ENCODE measurements at regions not wholly inside any gene's neighbourhood (a gene's known extent, or its start where the extent isn't known, plus 50 kb on each side); places are given as distances from the start of the nearest gene placed in this dataset.

- Histone ChIP-seq H3K27ac (no peak overlapping the region), H3K4me1 (no peaks in the 10 kb centered on the region), H3K36me3 (ENCODE audit: insufficient read depth in 1 of 2, low read depth in 1 of 2) (no peaks in the 10 kb centered on the region), H3K27me3 (ENCODE audit: insufficient read depth in 3 of 3, low read length in 2 of 3) (no peaks in the 10 kb centered on the region), H3K4me3 (no peak overlapping the region), H3K9me3 (no peaks in the 10 kb centered on the region)
- intact Hi-C loops (cut with DNase I) = no loop called here
- DNase-seq = no peak
- TF ChIP-seq, protein P1, sequence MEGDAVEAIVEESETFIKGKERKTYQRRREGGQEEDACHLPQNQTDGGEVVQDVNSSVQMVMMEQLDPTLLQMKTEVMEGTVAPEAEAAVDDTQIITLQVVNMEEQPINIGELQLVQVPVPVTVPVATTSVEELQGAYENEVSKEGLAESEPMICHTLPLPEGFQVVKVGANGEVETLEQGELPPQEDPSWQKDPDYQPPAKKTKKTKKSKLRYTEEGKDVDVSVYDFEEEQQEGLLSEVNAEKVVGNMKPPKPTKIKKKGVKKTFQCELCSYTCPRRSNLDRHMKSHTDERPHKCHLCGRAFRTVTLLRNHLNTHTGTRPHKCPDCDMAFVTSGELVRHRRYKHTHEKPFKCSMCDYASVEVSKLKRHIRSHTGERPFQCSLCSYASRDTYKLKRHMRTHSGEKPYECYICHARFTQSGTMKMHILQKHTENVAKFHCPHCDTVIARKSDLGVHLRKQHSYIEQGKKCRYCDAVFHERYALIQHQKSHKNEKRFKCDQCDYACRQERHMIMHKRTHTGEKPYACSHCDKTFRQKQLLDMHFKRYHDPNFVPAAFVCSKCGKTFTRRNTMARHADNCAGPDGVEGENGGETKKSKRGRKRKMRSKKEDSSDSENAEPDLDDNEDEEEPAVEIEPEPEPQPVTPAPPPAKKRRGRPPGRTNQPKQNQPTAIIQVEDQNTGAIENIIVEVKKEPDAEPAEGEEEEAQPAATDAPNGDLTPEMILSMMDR (IDR thresholded peaks at IDR 0.05) = no peak
- no peak for ATAC-seq
Measured at GRCh38 chr4:45327544-45327943, 601.2 kb upstream of the GNPDA2 start.

DNA sequence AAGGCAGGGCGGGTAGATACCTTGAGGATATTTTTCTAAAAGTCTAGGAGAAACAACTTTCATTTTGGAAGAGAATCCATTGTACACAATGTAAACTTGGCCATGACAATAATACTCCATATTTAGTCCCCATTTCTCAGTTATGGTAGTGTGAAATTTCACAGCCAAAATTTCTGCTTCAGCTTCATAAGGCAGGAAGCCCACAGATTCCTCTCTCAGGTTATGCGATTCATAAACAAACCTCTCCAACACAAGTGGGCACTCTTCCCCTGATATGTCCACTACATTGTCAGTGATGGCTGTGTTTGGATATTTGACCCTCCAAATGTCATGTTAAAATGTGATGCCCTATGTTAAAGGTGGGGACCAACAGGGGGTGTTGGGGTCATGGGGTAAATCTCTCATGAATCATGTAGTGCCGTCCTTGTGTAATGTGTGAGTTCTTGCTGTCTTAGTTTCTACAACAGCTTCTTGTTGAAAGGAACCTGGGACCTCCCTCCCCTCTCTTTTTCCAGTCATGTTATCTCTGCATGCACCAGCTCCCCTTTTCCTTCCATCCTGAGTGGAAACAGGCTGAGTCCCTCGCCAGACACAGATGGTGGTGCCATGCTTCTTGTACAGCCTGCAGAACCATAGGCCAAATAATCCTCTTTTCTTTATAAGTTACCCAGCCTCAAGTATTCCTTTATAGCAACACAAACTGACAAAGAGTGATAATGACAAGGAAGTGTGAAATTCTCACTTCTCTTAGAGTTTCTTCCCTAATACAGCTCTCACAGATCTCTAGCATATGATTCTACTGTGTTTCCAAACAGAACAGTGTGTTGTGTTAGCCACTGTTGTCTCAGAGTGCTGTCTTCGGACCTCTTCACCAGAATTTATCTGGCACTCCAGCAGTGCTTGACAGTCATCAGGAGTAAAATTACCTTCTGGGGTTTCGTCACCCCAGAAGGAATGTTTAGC, 598.4 kb upstream of the GNPDA2 start:
- intact Hi-C loops (cut with DNase I) = no loop called here

DNA sequence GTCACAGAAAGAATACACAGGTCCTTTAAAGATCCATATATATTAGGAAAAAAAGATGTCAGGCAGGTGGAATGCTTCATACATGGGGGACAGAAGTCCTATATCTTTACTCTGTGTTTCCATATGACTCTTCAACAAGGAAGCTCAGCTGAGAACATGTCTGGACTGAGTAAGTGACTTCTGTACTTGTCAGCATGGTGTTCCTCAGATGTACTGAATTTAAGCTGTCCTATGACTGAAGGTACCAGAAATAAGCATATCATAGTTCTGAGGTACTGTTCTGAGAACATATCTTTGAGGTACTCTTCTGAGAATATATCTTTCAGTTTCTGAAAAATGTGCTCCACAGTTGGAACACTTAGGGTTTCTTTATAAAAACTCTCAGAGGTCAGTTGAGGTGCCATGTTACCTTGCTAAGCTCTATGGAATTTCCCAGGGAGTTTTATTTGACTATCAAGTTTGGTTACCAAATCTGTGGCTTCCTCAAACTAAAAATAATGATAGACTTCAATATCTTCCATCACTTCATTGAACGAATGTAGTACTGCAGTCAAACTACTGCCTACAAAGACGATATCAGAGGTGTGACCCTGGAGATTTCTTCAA, 597.2 kb upstream of the GNPDA2 start:
- no peaks in the 10 kb centered on the region for H3K9me3 ChIP-seq
- H3K27me3 ChIP-seq (ENCODE audit: insufficient read depth in 3 of 3, low read length in 2 of 3) = no peaks in the 10 kb centered on the region
- intact Hi-C loops (cut with DNase I) = no loop called here
- DNase-seq (no peak), ATAC-seq (no peak)
- H3K4me3 ChIP-seq = no peak overlapping the region
- no peaks in the 10 kb centered on the region for H3K4me1 ChIP-seq
- WGBS, 3 donors = 70 to 80% (median 75%) methylated on average over 2 of the region's 2 CpGs
- no peak overlapping the region for H3K27ac ChIP-seq
- H3K36me3 ChIP-seq (ENCODE audit: insufficient read depth in 1 of 2, low read depth in 1 of 2) = no peaks in the 10 kb centered on the region
- TF ChIP-seq, protein P1 (IDR thresholded peaks at IDR 0.05) = no peak

More for the DNA sequence above, 598.4 kb upstream of the GNPDA2 start:
- DNase-seq (no peak), ATAC-seq (no peak)
- H3K4me3 ChIP-seq = no peak overlapping the region
- 78 to 84% (median 81%) methylated on average over 6 of the region's 6 CpGs for WGBS, 3 donors
- H3K9me3 ChIP-seq = no peaks in the 10 kb centered on the region
- no peaks in the 10 kb centered on the region for H3K27me3 ChIP-seq (ENCODE audit: insufficient read depth in 3 of 3, low read length in 2 of 3)
- no peak overlapping the region for H3K27ac ChIP-seq
- no peaks in the 10 kb centered on the region for H3K36me3 ChIP-seq (ENCODE audit: insufficient read depth in 1 of 2, low read depth in 1 of 2)
- no peaks in the 10 kb centered on the region for H3K4me1 ChIP-seq
- TF ChIP-seq, protein P1 (IDR thresholded peaks at IDR 0.05) = no peak

- no peak overlapping the region for H3K4me3 ChIP-seq
- TF ChIP-seq, protein P1 (IDR thresholded peaks at IDR 0.05) = no peak
- intact Hi-C loops (cut with DNase I) = no loop called here
- DNase-seq (no peak), ATAC-seq (no peak)
- no peaks in the 10 kb centered on the region for H3K27me3 ChIP-seq (ENCODE audit: insufficient read depth in 3 of 3, low read length in 2 of 3)
- no peaks in the 10 kb centered on the region for H3K4me1 ChIP-seq
- WGBS, 3 donors = 44 to 49% (median 46%) methylated on average over 1 of the region's 1 CpG
- no peaks in the 10 kb centered on the region for H3K36me3 ChIP-seq (ENCODE audit: insufficient read depth in 1 of 2, low read depth in 1 of 2)
- H3K9me3 ChIP-seq = no peaks in the 10 kb centered on the region
- no peak overlapping the region for H3K27ac ChIP-seq
Measured at GRCh38 chr4:45317739-45318138, 591.4 kb upstream of the GNPDA2 start.
